ENCODE measurements at regions not wholly inside any gene's neighbourhood (a gene's known extent, or its start where the extent isn't known, plus 50 kb on each side); places are given as distances from the start of the nearest gene placed in this dataset.

DNA sequence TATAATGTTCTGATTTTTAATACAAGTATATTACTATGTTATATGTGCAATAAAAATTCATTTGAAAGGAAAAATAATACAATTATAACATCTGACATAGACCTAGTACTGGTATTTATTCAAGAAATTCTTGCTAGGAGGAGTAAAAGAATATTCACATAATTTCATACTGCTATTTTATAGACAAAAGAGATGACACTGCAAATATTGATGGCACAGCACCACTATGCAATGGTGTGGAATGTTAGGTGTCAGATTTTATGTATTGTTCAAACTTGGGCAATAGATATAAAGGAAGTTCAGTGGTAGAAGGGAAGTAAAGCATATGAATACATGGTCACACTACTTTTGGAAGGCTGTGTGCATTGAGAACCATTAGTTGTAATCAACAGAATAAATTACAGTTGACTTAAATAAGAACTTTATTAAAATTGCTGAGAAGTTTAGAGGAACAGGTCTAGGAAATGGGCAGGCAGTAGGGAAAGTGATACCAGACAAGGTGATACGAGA is 143.9 kb downstream of the OR2K2 start:
- TF ChIP-seq CTCF (conservative IDR thresholded peaks at IDR 0.05; ENCODE audit: low read depth, low read length) (no peak), MAFK (IDR thresholded peaks at IDR 0.05; ENCODE audit: low read depth, low read length) (peak; percentile 76), POLR2A (IDR thresholded peaks at IDR 0.05; ENCODE audit: low read depth, low read length) (no peak), RAD21 (IDR thresholded peaks at IDR 0.05; ENCODE audit: low read length) (no peak), MXI1 (IDR thresholded peaks at IDR 0.05; ENCODE audit: borderline replicate concordance, low read depth, low read length) (no peak), RFX5 (IDR thresholded peaks at IDR 0.05; ENCODE audit: low read depth, low read length) (no peak), FOS (IDR thresholded peaks at IDR 0.05; ENCODE audit: low read depth, low read length) (no peak)
- TF ChIP-seq, protein P1, sequence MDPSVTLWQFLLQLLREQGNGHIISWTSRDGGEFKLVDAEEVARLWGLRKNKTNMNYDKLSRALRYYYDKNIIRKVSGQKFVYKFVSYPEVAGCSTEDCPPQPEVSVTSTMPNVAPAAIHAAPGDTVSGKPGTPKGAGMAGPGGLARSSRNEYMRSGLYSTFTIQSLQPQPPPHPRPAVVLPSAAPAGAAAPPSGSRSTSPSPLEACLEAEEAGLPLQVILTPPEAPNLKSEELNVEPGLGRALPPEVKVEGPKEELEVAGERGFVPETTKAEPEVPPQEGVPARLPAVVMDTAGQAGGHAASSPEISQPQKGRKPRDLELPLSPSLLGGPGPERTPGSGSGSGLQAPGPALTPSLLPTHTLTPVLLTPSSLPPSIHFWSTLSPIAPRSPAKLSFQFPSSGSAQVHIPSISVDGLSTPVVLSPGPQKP (IDR thresholded peaks at IDR 0.05; ENCODE audit: borderline replicate concordance, low read depth, low read length) = no peak

Measured in IMR-90 (cell line).